GM18873 (cell line): ENCODE measurements at regions not wholly inside any gene's neighbourhood (a gene's known extent, or its start where the extent isn't known, plus 50 kb on each side); places are given as distances from the start of the nearest gene placed in this dataset.

Experiments
- ATAC-seq: cut with Tn5 transposase; IDR thresholded peaks from one replicate; pipeline ENCODE4 v1.9.1; 2021; ENCODE audit warnings: mild to moderate bottlenecking, moderate library complexity, moderate number of reproducible peaks; ENCODE audit not compliant: unreplicated experiment, low FRiP score

DNA sequence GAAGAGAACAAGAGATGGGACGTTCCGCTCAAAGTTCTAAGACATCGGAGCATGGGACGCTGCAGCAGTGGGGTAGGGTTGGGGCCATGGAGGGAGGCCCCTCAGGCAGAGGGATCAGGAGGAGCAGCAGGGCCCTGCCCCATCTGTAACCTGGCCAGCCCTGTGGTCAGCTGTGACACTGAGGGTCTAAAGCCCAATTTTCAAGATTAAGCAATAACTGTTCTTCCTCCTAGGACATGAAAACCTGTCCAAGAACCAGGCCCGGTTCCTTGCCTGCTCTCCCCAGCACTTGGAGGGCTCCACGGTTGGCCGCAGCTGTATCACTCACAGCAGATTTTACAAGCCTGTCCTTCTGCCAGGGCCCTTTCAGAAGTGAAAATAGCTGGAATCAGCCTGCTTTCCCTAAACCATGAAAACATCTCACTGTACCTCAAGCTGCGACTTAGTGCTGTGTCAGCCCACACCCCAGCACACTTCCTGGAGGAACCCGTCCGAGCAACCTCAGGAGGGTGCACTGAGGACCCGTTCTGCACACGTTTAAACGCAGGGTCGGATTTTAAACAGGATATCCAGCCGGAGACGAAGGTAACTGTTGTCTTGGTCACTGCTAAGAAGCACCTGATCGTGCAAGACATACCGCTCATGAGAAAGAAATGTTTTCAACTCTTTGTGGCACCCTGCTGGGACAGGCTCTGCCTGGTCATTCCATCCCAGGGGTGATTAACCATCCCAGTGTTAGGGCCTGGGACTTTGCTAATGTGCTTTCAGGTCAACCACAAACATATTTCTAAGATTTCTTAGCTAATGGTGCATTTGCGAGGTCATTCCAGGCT is 201.9 kb upstream of the DIO3 start:
- no peak for ATAC-seq

DNA sequence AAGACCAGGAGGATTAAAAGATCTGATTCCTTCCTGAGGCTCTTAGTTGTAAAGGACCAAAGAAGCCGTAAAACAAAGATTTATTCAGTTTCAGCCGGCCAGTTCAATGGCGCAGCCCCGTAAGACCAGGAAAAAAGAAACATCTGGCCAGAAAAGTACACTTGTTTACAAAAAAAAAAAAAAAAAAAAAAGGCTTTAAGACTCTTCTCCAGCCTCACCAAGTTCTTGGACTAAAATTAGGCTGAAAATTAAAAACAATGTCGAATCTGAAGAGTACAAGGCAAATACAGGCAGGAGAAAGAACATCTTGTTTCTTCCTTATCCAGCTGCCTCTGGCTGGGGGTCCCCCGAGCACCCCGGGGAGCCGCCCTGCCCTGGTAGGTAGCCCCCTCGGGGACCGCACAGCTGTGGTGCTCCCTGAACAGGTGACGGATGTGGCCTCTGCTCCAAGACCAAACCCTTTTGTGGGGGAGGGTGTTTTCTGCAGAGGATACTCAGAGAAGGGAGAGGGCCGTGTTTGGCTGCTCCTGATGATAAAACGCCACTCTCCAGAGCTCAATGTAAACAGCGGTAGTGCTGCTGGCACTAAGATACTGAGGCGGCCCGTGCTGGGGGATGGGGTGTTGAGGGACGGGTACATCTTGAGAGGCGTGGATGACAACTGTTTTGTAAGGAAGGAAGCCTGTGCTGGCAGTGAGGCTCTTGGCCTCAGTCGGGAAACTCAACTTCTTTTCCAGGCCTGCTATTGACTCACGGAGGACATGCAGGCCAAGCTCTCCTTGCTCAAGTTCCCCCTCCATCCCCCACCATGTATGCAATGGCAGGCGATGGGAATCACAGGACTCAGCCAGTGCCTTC is 201.0 kb upstream of the DIO3 start:
- ATAC-seq: no peak

DNA sequence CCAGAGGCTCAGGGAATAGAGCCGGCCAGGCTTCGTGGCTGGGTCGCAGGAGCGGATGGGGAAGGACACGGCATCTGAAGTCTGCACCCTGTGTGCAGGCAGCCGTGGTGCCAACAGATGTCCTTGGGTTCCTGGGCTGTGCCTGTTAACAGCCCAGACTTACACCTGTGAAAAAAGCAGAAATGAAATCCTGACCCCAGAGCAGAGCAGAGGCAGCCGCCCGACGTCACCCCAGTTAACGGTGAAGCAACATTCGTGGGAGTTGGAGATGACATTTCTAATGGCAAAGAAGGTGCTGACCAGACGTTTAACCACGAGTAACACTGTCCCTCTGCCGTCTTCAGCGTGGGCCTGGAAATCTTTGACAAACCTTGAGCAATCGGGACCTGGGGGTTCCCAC is 200.3 kb upstream of the DIO3 start:
- no peak for ATAC-seq

DNA sequence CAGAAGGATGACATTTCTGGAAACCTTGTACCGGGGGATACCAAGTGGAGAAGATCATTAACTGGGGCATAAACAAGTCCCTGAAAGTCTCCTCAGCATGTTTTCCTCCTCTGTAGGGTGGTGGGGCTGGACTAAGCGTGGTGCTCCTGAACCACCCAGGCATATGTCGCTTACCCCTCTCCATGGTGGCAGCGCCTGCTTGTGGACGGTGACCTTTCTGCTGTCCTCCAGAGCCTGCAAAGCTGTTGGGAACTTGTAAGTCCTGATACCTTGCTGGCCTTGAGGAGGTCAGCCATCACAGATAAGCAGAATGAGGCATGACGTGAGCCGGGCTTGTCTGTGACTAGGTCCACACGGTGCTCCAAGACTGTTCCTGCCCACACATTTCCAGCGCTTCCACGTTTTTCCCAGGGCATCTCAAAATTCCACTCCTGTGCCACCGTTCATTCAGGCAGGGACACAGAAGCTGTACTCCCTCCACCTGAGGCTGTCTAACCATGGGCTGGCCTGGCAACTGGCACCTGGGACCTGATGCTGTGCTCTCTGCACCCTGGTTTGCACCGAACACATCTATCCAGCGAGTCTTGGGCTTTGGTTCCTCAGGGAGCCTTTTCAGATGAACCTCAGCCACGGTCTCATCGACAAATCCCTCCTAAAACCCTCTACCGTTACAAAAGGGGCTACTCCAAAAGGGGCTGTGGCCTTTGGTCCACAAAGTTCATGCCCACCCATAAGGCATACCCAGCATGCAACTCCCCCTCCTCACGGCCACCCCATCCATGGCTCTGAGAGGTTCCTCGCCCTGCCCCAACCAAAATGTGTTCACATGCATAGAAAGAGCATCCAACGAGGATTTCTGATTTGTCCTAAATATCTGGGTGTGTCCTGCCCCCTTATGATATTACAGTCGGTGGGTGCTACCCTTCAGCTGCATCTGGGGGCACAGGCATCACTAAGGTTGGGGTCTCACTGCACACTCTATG is 199.6 kb upstream of the DIO3 start:
- no peak for ATAC-seq

DNA sequence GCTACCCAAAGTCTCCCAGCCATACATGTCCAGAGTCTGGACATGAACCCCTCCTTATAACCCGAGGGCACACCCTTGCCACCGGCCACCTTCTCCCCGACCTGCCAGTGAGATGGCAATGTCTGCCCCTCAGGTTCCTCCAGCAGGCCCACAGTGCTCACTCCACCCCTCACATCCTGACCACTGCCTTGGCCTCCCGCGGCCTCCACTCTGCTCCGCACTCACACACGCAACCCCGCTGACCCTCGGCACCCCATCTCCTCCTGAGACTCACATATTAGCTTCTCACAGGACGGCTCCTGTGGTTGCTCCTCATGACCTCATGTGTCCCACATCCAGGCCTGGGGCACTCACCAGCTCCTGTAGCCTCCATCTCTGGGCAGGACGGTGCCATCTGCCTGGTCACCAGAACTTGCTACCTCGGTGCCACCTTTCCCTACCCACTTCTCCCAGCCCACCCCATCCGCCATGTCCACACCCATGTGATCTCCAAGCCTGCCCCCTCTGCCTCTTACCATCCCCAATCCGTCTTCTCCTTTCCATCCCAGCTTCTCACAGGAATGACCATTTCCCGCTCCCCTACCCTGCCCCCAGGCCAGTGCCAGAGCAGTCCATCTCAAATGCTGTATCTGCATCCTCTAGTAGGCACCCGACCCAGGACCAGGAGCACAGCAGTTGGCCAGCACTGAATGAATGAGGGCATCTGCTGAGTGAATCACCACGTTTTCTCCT is 198.6 kb upstream of the DIO3 start:
- no peak for ATAC-seq

DNA sequence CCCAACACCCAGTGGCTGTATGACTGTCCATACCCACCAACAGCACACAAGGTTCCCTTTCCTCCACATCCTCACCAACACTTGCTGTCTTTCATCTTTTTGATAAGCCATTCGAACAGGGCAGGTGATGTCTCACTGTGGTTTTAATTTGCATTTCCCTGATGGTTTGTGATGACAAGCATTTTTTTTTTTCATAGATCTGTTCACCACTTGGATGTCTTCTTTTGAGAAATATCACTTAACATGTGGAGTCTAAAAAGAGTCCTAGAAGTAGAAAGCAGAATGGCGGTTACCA is 198.1 kb upstream of the DIO3 start:
- ATAC-seq: no peak

DNA sequence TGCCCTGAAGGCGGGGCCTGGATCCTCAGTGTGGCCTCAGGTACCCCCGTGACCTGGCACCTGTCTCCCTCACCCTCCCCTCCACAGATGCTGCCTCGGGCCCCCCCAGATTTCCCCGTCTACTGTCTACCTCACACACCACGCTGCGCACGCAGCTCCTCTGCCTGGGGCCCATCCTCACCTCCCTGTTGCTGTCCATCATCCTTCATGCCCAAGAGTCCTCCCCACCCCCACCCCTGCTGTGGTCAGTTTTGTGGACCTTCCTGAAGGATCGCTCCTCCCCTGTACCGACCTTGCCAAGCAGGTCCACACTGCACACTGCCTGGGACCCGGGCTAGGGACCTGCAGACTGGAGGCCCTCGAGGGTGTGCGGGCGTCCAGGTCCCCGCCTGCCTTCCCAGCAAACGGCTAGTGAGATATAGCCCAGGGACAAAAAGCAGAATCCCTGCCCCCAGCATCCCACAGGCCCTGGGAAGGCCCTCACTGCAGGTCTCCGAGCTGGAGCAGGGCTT is 197.4 kb upstream of the DIO3 start:
- no peak for ATAC-seq

DNA sequence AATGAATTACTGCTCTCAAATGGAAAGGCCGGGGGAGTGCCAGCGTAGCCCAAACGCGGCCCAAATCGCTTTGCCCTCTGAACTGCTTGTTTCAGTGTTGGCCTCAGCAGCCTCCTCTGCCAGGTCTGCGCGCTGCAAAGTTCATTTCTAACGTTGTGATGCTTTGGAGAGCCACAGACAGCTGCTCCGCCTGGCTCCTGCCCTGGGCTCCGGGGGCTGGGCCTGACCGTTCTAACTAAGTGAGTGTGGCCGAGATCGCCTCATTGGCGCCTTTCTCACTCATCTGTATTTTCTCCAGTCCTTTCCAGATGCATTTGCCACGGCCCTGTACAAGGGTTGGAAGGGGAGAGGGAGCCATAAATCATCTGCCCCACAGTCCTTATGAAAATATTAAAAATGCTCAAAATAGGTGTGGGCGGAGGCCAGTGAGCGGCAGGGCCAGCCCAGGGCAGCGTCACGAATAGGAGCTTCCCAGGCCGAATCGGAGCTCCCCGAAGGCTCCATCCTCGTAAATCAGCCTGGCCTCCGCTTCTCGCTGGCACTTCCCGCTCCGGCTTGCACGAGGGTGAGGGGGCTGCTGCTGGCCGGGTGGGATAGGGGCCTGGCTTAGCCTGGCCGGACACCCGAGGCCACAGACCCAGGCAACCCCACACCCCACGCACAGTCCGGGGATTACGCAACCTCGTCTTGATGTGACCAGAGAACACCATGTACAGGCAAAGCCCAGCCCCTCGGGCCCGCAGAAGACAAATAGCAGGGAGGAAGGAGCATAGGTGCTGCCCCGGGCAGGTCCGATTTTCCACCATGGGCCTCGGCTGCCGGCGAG is 196.6 kb upstream of the DIO3 start:
- ATAC-seq: no peak

DNA sequence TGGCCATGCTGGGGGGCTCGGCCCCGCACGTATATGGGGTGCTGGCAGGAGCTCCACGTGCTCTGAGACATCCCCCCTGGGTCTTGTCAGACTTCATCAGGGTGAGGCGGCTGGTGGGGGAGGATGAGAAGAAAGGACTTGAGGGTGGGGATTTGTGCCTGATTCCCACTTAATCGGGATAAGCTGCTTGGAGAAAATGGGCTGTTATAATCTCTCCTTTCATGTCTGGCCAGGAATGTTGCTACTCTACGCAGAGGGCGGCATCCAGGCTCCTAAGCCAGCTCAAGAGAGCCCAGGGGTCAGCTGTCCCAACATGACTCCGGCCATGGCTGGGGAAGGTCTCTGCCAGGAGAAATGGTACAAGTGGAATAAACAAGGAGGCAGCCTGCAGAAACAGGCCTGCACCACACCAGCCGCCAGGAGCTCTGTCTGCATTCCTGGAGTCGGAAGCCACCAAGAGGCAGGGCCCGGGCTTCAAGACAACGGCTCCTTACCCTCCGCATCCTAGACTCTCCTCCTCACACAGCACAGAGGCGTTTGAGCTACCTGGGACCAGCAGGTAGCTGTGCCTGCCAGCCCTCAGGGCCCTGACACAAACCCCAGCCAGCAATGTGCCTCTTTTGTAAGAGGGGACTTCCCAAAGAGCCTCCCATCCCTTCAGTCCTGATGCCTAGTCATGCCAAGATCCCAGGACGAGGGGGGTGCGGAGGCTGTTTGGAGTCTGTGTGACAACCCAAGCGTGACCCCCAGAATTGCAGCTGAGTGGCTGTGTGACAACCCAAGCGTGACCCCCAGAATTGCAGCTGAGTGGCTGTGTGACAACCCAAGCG is 195.8 kb upstream of the DIO3 start:
- ATAC-seq: no peak

DNA sequence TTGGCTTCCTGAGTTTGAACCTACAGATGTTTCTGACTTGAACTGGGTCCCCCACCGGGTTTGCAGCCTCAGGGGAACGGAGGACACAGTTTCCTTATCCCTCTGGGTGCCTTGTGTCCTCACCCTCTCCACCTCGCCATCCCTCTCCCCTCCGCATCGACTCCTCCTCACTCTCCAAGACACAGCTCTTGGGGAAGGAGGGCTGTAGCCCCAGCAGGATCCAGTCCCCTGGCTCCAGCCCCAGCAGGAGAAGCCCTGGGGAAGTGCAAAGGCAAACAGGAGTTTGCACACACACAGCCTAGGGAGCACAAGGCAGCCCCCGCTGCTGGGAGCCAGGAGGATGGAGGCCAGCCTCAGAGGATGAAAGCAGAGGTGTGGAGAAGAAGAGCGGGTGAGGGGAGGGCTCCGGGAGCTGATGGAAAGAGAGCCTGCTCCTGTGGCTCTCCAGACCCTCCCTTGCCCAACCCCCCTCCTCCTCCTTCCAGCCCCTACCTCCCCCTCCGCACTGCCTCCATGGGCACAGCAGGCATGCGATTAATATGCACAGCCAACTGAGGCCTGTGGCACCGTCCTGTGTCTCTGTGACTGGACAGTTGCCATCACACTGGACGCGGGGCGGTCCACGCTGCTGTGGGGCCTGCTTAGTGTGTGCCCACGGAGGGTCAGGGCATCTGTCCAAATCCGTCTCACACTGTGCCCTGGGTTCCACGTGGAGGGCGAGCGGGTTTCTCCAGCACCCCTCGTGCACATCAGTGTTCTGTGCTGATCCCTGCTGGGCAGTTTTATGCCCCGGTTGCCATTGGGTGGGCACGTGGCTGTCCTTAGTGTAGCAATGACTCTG is 193.7 kb upstream of the DIO3 start:
- no peak for ATAC-seq

DNA sequence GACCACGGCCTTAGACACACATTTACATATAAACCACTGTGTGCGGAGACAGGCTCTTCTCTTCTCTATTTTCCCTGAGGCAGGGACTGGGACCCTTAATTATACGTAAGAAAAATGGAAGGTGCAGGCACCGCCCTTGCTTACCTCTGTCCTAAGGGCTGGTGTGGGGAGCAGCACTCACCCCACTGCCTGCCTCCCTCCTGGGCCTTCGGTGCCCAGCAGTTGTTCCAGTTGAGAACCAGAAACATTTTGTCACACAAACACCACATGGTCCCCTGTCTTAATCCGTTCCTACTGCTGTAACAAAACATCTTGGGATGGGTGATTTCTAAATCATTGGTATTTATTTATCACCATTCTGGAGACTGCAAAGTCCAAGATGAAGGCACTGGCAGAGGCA is 192.7 kb upstream of the DIO3 start:
- no peak for ATAC-seq

DNA sequence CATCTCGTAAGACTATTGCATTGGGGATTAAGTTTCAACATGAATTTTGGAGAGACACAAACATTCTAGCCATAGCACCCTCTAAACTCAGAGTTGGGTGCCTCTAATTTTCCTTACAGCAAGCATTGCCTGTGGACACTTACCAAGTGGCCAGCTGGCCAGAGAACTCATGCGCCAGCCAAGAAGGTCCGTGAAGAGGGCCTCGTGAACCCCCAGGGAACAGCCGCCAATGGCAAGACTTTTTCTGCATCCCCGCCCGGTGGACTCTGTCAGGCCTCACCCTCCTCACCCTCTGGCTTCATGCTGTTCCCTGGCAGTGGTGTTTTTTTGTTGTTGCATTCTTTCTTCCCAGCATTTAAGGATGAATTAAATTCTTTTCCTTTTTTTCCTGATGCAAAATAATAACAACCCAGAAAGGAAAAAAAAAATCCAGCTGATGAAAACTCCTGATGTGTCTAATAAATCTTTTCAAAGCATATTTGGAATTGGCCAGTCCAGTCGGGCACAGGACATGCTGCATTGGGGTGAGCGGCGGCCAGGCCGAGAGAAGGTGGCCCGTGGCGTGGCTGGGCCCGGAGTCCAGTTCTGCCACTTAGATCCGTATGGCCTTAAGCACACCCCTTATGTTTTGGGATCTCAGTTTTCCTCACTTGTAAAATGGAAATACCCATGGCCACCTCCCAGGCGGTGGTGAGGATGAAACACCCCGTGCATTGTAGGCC is 191.9 kb upstream of the DIO3 start:
- ATAC-seq: no peak

DNA sequence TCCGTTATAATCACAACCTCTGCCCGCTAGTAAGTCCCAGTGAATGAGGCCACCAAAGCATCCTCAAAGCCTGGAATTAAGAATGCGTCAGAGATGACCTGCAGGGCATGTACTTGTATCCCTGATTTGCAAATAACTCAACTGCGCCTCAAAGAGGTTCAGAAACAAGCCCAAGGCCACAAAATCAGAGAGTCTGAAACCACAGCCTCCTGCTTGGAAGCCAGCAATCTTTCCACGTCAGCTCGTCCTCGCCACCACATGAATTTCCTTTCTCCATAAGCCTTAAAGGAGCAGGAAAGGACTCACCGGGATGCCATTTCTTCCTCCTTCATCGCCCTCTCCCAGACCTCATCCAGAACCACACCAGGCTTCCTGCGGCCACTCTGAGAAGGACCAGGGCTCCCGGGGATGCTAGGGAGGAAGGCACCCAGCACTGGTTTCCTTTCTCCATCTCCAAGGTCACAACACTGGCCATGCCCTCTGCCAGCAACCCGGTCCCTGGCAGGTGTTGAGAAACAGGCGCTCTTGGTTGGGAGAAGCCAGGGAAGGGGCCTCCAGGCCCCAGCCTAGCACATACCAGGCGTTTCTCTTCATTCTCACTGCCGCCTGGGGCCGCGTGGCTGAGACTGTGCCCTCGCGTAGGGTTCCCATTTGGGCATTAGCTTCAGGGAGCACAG is 191.2 kb upstream of the DIO3 start:
- ATAC-seq: no peak

DNA sequence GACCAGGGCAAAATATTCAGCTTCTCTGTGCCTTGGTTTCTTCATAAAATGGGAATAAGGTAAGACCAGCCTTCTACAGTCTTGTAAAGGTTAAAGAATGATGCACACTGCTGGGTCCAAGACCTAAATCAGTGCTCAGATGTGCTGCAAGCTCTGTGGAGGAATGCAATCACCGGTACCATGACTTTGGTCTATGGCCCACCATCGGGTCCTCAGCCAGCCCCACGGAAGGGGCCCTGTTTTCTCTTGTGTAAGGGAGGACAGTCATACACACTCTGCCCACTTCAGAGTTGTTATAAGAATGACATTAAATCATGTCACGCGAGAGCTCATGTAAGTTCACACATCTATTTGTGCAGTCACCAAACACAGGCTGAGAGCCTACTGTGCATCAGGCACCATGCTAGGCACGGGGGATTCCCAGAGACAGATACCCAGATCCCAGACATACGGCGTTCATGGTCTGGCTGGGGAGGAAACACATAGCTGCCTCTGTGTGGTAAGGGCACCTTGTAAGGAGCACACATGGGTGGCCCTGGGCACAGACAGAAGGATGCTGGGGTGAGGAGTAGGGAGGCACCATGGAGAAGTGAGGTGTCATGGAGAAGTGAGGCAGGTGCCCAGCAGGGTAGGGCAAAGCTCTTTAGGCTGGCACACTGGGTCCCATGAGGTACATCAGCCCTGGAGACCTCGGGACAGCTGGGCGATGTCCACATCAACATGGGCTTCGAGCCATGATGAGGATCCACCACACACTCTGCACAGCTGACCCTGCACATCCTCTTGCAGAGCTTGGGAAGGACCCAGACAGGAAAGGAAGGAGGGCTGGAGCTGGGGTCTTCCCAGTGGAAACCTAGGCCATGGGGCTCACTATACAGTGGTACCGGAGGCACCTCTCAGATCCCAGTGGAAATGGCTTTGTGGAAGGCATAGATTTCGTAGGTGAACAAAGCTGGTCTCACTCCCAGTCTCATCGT is 190.4 kb upstream of the DIO3 start:
- no peak for ATAC-seq
